ENCODE measurements at regions not wholly inside any gene's neighbourhood (a gene's known extent, or its start where the extent isn't known, plus 50 kb on each side); places are given as distances from the start of the nearest gene placed in this dataset.

- no peak overlapping the region for H3K4me3 ChIP-seq (ENCODE audit: low read depth, low read length)
- DNase-seq (ENCODE audit: low read depth, low spot score), result no peak
- no peak for TF ChIP-seq CTCF (IDR thresholded peaks at IDR 0.05; ENCODE audit: low read depth, low read length)
- in situ Hi-C loops (cut with HindIII; ENCODE audit: low sequenced_read_pairs), result no loop called here
Measured at GRCh38 chr6:87995461-87995860, 52.2 kb upstream of the SPACA1 start.

DNA sequence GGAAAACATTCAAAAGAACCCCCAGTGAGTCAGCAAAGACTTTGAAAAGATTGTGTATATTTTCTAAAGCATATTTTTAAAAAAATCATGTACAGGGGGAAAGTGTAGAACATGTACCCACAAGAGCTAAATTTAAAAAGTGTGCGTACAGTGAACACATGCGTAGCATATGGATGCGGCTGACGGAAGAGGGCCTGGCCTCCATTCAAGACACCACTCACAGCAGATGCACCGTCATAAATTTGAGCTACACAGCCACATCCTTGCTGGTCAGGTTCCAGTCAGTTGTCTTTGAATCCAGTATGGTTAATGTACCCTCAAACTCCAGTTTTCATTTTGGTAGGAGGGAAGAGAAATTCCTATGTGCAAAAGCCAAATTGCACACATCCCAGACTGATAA, 54.3 kb upstream of the SPACA1 start:
- no peak for DNase-seq (ENCODE audit: low read depth, low spot score)
- in situ Hi-C loops (cut with HindIII; ENCODE audit: low sequenced_read_pairs), result no loop called here
- no peak for TF ChIP-seq CTCF (IDR thresholded peaks at IDR 0.05; ENCODE audit: low read depth, low read length)

GRCh38 chr6:87990871-87991270, 56.8 kb upstream of the SPACA1 start:
- DNase-seq (ENCODE audit: low read depth, low spot score), result no peak
- TF ChIP-seq CTCF (IDR thresholded peaks at IDR 0.05; ENCODE audit: low read depth, low read length), result no peak
- H3K4me3 ChIP-seq (ENCODE audit: low read depth, low read length), result no peak overlapping the region
- in situ Hi-C loops (cut with HindIII; ENCODE audit: low sequenced_read_pairs), result no loop called here

More for the DNA sequence above, 54.3 kb upstream of the SPACA1 start:
- H3K4me3 ChIP-seq (ENCODE audit: low read depth, low read length), result no peak overlapping the region

DNA sequence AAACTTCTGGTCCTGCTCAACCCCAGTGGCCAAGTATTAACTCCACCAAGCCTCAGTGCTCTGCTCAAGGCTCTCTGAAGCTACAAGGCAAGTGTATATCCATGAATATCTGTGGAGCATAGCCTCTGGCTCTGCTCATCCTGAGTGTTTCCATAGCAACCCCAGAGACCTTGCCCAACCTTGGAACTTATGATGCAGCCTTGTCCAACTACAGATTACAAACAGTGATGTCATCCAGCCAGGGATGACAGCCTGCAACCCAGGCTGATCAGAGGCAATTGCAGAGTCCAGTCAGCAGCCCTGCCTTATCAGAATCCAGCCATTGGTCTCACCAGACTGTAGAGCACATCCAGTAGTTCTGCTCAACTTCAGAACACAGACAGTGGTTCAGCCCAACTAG, 65.5 kb upstream of the SPACA1 start:
- no peak for DNase-seq (ENCODE audit: low read depth, low spot score)
- no peak overlapping the region for H3K4me3 ChIP-seq (ENCODE audit: low read depth, low read length)
- TF ChIP-seq CTCF (IDR thresholded peaks at IDR 0.05; ENCODE audit: low read depth, low read length), result no peak
- in situ Hi-C loops (cut with HindIII; ENCODE audit: low sequenced_read_pairs), result no loop called here

- no peak for TF ChIP-seq CTCF (IDR thresholded peaks at IDR 0.05; ENCODE audit: low read depth, low read length)
- in situ Hi-C loops (cut with HindIII; ENCODE audit: low sequenced_read_pairs), result no loop called here
- DNase-seq (ENCODE audit: low read depth, low spot score), result no peak
- no peak overlapping the region for H3K4me3 ChIP-seq (ENCODE audit: low read depth, low read length)
Measured at GRCh38 chr6:87979737-87980136, 67.9 kb upstream of the SPACA1 start.

DNA sequence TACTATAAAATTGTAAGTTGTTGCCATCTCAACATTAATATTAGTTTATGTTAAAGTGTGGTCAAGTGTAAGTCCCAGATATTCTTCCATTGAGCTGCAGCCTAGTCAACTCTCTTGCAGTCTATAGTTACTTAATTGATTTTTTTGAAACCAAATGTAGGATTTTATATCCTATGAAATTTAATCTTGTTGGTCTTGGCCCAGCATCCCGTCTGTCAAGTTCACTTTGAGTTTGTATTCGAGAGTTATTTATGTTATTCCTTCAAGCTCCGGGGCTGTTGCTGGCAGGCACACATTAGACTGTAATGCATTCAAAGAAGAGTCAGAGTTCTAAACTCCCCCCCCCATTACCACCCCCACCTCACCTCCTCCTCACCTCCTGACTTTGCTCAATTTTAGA, 71.0 kb upstream of the SPACA1 start:
- H3K4me3 ChIP-seq (ENCODE audit: low read depth, low read length), result no peak overlapping the region
- TF ChIP-seq CTCF (IDR thresholded peaks at IDR 0.05; ENCODE audit: low read depth, low read length), result no peak
- in situ Hi-C loops (cut with HindIII; ENCODE audit: low sequenced_read_pairs), result no loop called here
- DNase-seq (ENCODE audit: low read depth, low spot score), result no peak

DNA sequence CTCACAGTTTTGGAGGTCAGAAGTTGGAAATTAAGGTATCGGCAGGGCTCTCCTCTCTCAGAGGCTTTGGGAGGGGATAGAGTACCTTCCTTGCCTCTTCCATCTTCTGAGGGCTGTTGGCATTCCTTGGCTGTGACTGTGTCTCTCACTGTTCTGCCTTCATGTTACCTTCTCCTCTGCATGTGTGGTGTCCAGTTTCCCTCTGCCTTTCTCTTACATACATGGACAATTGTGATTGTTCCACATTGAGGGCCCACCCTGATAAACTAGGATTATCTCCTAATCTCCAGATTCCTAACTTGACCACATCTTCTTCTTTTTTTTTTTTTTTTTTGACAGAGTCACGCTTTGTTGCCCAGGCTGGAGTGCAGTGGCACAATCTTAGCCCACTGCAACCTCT, 72.1 kb upstream of the SPACA1 start:
- in situ Hi-C loops (cut with HindIII; ENCODE audit: low sequenced_read_pairs), result no loop called here
- H3K4me3 ChIP-seq (ENCODE audit: low read depth, low read length), result no peak overlapping the region
- no peak for DNase-seq (ENCODE audit: low read depth, low spot score)
- no peak for TF ChIP-seq CTCF (IDR thresholded peaks at IDR 0.05; ENCODE audit: low read depth, low read length)

Data from astrocyte of the spinal cord (primary cell).